ENCODE measurements at regions not wholly inside any gene's neighbourhood (a gene's known extent, or its start where the extent isn't known, plus 50 kb on each side); places are given as distances from the start of the nearest gene placed in this dataset.

DNA sequence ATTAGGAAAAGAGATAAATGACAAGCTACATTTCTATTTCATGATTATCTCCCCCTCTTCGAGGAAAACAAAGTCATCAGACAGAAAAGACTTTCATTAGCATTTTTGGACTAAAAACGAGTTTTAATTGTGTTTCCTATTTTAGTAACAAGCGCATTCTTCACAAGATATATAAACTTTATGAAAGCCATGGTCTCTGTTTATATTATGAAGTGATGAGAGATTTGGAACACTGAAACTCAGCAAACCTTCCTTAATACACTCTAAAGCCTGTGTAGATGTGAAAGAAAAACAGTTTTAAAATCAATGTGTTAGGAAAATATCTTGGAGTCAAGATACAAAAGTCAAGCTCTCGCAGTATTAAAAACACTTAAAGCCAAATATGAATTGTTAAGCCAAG is 539.1 kb downstream of the LRFN5 start:
- intact Hi-C loops (cut with DNase I): no loop called here
- no peak overlapping the region for H3K27ac ChIP-seq (replicated peaks in 1 of 4)
- no peak overlapping the region for H3K4me3 ChIP-seq
- H3K4me1 ChIP-seq: peaks cover 0 to 11% (median 4%) of the 10 kb centered on the region in 4 donors
- TF ChIP-seq POLR2A (IDR thresholded peaks at IDR 0.05; ENCODE audit: low read depth) (no peak), POLR2AphosphoS5 (IDR thresholded peaks at IDR 0.05) (no peak), EP300 (IDR thresholded peaks at IDR 0.05) (no peak)
- TF ChIP-seq, protein P1, sequence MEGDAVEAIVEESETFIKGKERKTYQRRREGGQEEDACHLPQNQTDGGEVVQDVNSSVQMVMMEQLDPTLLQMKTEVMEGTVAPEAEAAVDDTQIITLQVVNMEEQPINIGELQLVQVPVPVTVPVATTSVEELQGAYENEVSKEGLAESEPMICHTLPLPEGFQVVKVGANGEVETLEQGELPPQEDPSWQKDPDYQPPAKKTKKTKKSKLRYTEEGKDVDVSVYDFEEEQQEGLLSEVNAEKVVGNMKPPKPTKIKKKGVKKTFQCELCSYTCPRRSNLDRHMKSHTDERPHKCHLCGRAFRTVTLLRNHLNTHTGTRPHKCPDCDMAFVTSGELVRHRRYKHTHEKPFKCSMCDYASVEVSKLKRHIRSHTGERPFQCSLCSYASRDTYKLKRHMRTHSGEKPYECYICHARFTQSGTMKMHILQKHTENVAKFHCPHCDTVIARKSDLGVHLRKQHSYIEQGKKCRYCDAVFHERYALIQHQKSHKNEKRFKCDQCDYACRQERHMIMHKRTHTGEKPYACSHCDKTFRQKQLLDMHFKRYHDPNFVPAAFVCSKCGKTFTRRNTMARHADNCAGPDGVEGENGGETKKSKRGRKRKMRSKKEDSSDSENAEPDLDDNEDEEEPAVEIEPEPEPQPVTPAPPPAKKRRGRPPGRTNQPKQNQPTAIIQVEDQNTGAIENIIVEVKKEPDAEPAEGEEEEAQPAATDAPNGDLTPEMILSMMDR (IDR thresholded peaks at IDR 0.05): no peak
- H3K27me3 ChIP-seq: no peaks in the 10 kb centered on the region
- H3K36me3 ChIP-seq: no peaks in the 10 kb centered on the region
- no peak for DNase-seq (ENCODE audit: extremely low spot score)
- 18% methylated on average over 4 of the region's 4 CpGs for WGBS
- no peaks in the 10 kb centered on the region for H3K9me3 ChIP-seq

DNA sequence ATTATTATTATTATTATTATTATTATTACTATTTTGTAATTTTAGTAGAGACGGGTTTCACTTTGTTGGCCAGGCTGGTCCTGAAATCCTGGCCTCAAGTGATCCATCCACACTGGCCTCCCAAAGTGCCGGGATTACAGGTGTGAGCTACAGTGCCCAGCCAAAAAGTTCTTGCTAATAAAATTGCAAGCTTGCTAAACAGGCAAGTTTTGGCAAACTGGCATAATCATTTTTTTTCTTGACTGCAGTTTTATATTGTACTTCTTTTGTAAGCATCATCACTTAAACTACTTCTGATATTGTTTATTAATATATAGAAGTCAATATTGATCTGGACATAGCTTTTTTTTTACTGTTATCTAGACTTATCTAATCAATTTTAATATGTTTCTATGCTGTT is 536.4 kb downstream of the LRFN5 start:
- no peak for DNase-seq (ENCODE audit: extremely low spot score)
- intact Hi-C loops (cut with DNase I): no loop called here
- no peaks in the 10 kb centered on the region for H3K27me3 ChIP-seq
- H3K36me3 ChIP-seq: no peaks in the 10 kb centered on the region
- no peak overlapping the region for H3K4me3 ChIP-seq
- no peak overlapping the region for H3K27ac ChIP-seq (replicated peaks in 1 of 4)
- 78% methylated on average over 2 of the region's 2 CpGs for WGBS
- peaks cover 0 to 11% (median 4%) of the 10 kb centered on the region in 4 donors for H3K4me1 ChIP-seq
- TF ChIP-seq POLR2AphosphoS5 (IDR thresholded peaks at IDR 0.05): no peak
- TF ChIP-seq, protein P1 (IDR thresholded peaks at IDR 0.05): no peak
- no peak for TF ChIP-seq POLR2A (IDR thresholded peaks at IDR 0.05; ENCODE audit: low read depth)
- no peak for TF ChIP-seq EP300 (IDR thresholded peaks at IDR 0.05)
- no peaks in the 10 kb centered on the region for H3K9me3 ChIP-seq

DNA sequence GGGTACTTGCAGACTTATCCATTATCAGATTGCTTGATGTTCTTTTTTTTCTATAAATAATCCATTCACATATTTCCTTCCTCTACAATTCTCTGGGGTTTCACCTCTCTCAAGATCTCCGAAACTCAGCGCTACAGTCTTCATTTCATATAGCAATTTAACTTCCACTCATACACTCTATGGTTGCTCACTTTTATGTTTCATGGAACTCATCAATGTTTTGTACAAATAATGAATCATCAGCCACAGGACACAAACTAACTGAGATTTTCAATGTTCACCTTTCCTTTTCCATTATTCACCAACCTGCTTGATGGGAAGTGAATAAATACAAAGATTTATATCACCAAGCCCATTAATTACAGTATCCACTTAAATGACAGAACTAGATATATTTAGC is 534.7 kb downstream of the LRFN5 start:
- Histone ChIP-seq H3K4me1 (peaks cover 0 to 10% (median 3%) of the 10 kb centered on the region in 4 donors), H3K9me3 (no peaks in the 10 kb centered on the region), H3K4me3 (no peak overlapping the region), H3K27me3 (no peaks in the 10 kb centered on the region), H3K27ac (replicated peaks in 1 of 4) (no peak overlapping the region), H3K36me3 (no peaks in the 10 kb centered on the region)
- DNase-seq (ENCODE audit: extremely low spot score): no peak
- 93% methylated on average over 2 of the region's 2 CpGs for WGBS
- intact Hi-C loops (cut with DNase I): no loop called here
- TF ChIP-seq, protein P1 (IDR thresholded peaks at IDR 0.05): no peak
- TF ChIP-seq EP300 (IDR thresholded peaks at IDR 0.05) (no peak), POLR2A (IDR thresholded peaks at IDR 0.05; ENCODE audit: low read depth) (no peak), POLR2AphosphoS5 (IDR thresholded peaks at IDR 0.05) (no peak)

DNA sequence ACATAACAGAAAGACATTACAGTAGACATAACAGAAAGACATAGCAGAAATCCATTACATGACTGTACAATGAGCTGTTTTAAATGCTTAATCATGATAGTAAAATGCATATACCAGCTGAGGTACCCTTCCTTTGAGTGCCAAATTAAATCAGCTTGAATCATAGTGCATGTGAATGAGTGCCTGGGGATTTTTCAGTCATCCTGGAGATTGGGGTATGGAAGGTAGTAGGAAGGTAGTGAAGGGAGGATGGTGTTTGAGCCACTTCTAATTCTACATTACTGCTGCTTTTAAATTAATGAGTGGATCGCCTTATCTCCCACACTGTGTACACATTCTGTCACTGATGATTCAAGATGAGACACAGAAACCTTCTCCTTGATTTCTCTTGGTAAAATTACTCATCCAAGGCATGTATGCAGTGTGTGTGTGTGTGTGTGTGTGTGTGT is 534.2 kb downstream of the LRFN5 start:
- Histone ChIP-seq H3K27ac (replicated peaks in 1 of 4) (no peak overlapping the region), H3K9me3 (no peaks in the 10 kb centered on the region), H3K4me3 (no peak overlapping the region), H3K27me3 (no peaks in the 10 kb centered on the region), H3K36me3 (no peaks in the 10 kb centered on the region), H3K4me1 (peaks cover 0 to 5% (median under 1%) of the 10 kb centered on the region in 4 donors)
- TF ChIP-seq, protein P1 (IDR thresholded peaks at IDR 0.05): no peak
- TF ChIP-seq POLR2A (IDR thresholded peaks at IDR 0.05; ENCODE audit: low read depth) (no peak), EP300 (IDR thresholded peaks at IDR 0.05) (no peak), POLR2AphosphoS5 (IDR thresholded peaks at IDR 0.05) (no peak)
- intact Hi-C loops (cut with DNase I): no loop called here
- 50% methylated on average over 1 of the region's 1 CpG for WGBS
- no peak for DNase-seq (ENCODE audit: extremely low spot score)

DNA sequence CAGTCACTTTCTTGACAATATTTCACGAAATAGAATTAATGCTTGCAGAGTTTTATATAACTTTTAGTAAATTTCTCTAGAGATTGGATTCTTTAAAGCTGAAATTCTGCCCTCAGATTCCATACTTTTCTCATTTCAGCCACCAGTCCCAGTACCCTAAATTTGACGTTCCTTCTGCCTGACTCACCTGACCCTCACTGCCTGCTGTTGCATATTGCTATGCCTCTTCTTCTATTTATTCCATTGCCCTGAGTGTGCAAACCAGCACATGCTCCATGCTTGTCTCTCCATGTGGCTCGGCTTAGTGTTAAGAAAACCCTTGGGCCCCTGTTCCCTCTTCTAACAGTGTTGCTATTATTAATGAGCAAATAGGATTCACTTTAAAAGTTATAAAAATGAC is 533.3 kb downstream of the LRFN5 start:
- DNase-seq (ENCODE audit: extremely low spot score): no peak
- no peaks in the 10 kb centered on the region for H3K9me3 ChIP-seq
- H3K27me3 ChIP-seq: no peaks in the 10 kb centered on the region
- H3K4me3 ChIP-seq: no peak overlapping the region
- TF ChIP-seq EP300 (IDR thresholded peaks at IDR 0.05) (no peak), POLR2AphosphoS5 (IDR thresholded peaks at IDR 0.05) (no peak), POLR2A (IDR thresholded peaks at IDR 0.05; ENCODE audit: low read depth) (no peak)
- TF ChIP-seq, protein P1 (IDR thresholded peaks at IDR 0.05): no peak
- no peaks in the 10 kb centered on the region for H3K4me1 ChIP-seq
- 89% methylated on average over 3 of the region's 3 CpGs for WGBS
- H3K27ac ChIP-seq (replicated peaks in 1 of 4): no peak overlapping the region
- intact Hi-C loops (cut with DNase I): no loop called here
- no peaks in the 10 kb centered on the region for H3K36me3 ChIP-seq
